ENCODE measurements at regions not wholly inside any gene's neighbourhood (a gene's known extent, or its start where the extent isn't known, plus 50 kb on each side); places are given as distances from the start of the nearest gene placed in this dataset.

- peak; percentile 78 for DNase-seq (ENCODE audit: low read depth)
Measured at GRCh38 chr12:92614502-92614901, 88.3 kb upstream of the PLEKHG7 start.

GRCh38 chr12:92614001-92614400 is 88.8 kb upstream of the PLEKHG7 start:
- DNase-seq (ENCODE audit: low read depth): no peak

GRCh38 chr12:92612611-92613010 is 90.2 kb upstream of the PLEKHG7 start:
- no peak for DNase-seq (ENCODE audit: low read depth)

- peak; percentile 72 for DNase-seq (ENCODE audit: low read depth)
Measured at GRCh38 chr12:92608151-92609091, 94.4 kb upstream of the PLEKHG7 start.

- no peak for DNase-seq (ENCODE audit: low read depth)
Measured at GRCh38 chr12:92606956-92607355, 95.8 kb upstream of the PLEKHG7 start.

GRCh38 chr12:92605621-92606170 is 97.1 kb upstream of the PLEKHG7 start:
- DNase-seq (ENCODE audit: low read depth): no peak

GRCh38 chr12:92604786-92605185 is 98.0 kb upstream of the PLEKHG7 start:
- DNase-seq (ENCODE audit: low read depth): no peak

GRCh38 chr12:92603741-92604432 is 98.9 kb upstream of the PLEKHG7 start:
- DNase-seq (ENCODE audit: low read depth): no peak

GRCh38 chr12:92602930-92603623 is 99.7 kb upstream of the PLEKHG7 start:
- no peak for DNase-seq (ENCODE audit: low read depth)

GRCh38 chr12:92602476-92602875 is 100.3 kb upstream of the PLEKHG7 start:
- DNase-seq (ENCODE audit: low read depth): peak; percentile 79

- DNase-seq (ENCODE audit: low read depth): no peak
Measured at GRCh38 chr12:92601680-92602079, 101.1 kb upstream of the PLEKHG7 start.

GRCh38 chr12:92601176-92601575 is 101.6 kb upstream of the PLEKHG7 start:
- DNase-seq (ENCODE audit: low read depth): no peak

- DNase-seq (ENCODE audit: low read depth): no peak
Measured at GRCh38 chr12:92600052-92600451, 102.7 kb upstream of the PLEKHG7 start.

- DNase-seq (ENCODE audit: low read depth): peak; percentile 68
Measured at GRCh38 chr12:92597997-92598396, 104.8 kb upstream of the PLEKHG7 start.

- no peak for DNase-seq (ENCODE audit: low read depth)
Measured at GRCh38 chr12:92597118-92597517, 105.7 kb upstream of the PLEKHG7 start.

GRCh38 chr12:92596383-92596782 is 106.4 kb upstream of the PLEKHG7 start:
- peak; percentile 68 for DNase-seq (ENCODE audit: low read depth)

- no peak for DNase-seq (ENCODE audit: low read depth)
Measured at GRCh38 chr12:92595663-92596062, 107.1 kb upstream of the PLEKHG7 start.

GRCh38 chr12:92593734-92594402 is 108.9 kb upstream of the PLEKHG7 start:
- peak; percentile 98 for DNase-seq (ENCODE audit: low read depth)

GRCh38 chr12:92585115-92585727 is 117.6 kb upstream of the PLEKHG7 start:
- no peak for DNase-seq (ENCODE audit: low read depth)

GRCh38 chr12:92583910-92584309 is 118.9 kb upstream of the PLEKHG7 start:
- DNase-seq (ENCODE audit: low read depth): no peak

- no peak for DNase-seq (ENCODE audit: low read depth)
Measured at GRCh38 chr12:92582893-92583292, 119.9 kb upstream of the PLEKHG7 start.
